Kidney capillary endothelial cell (primary cell): ENCODE measurements at regions not wholly inside any gene's neighbourhood (a gene's known extent, or its start where the extent isn't known, plus 50 kb on each side); places are given as distances from the start of the nearest gene placed in this dataset.

ENCODE experiments used
- DNase-seq: peaks from one replicate; pipeline ENCODE4 v3.0.0-alpha.2; 2018; ENCODE audit warnings: low spot score

- no peak for DNase-seq
Measured at GRCh38 chr5:160511280-160511929, 89.8 kb downstream of the PTTG1 start.
